GM12875 (cell line): ENCODE measurements at regions not wholly inside any gene's neighbourhood (a gene's known extent, or its start where the extent isn't known, plus 50 kb on each side); places are given as distances from the start of the nearest gene placed in this dataset.

Experiments used
- H3K4me3 ChIP-seq: one replicate; pipeline ENCODE4 v1.5.1; 2011; ENCODE audit warnings: low read depth, low read length, control low read depth
- CTCF ChIP-seq: IDR thresholded peaks from 2 replicates; pipeline ENCODE4 v1.5.1; 2011; ENCODE audit warnings: low read depth, mild to moderate bottlenecking, control low read depth, inconsistent platforms, low read length, moderate library complexity, borderline replicate concordance; ENCODE audit not compliant: insufficient read depth

GRCh38 chr3:153066983-153067382 is 95.0 kb upstream of the RAP2B start:
- TF ChIP-seq CTCF: no peak
- H3K4me3 ChIP-seq: no peak overlapping the region

GRCh38 chr3:153069598-153070510 is 92.2 kb upstream of the RAP2B start:
- H3K4me3 ChIP-seq: no peak overlapping the region
- no peak for TF ChIP-seq CTCF

GRCh38 chr3:153070511-153070868 is 91.5 kb upstream of the RAP2B start:
- no peak overlapping the region for H3K4me3 ChIP-seq
- no peak for TF ChIP-seq CTCF

GRCh38 chr3:153072382-153072781 is 89.6 kb upstream of the RAP2B start:
- no peak for TF ChIP-seq CTCF
- H3K4me3 ChIP-seq: no peak overlapping the region

- no peak overlapping the region for H3K4me3 ChIP-seq
- TF ChIP-seq CTCF: no peak
Observed at GRCh38 chr3:153072856-153073255, 89.2 kb upstream of the RAP2B start.

GRCh38 chr3:153073636-153074035 is 88.4 kb upstream of the RAP2B start:
- no peak overlapping the region for H3K4me3 ChIP-seq
- TF ChIP-seq CTCF: no peak

GRCh38 chr3:153078826-153079225 is 83.2 kb upstream of the RAP2B start:
- H3K4me3 ChIP-seq: no peak overlapping the region
- no peak for TF ChIP-seq CTCF
